Islet precursor cell (in vitro differentiated cells): ENCODE measurements at regions not wholly inside any gene's neighbourhood (a gene's known extent, or its start where the extent isn't known, plus 50 kb on each side); places are given as distances from the start of the nearest gene placed in this dataset.

Source experiments
- DNase-seq: peaks from one replicate; pipeline ENCODE4 v3.0.0-alpha.2; 2018

DNA sequence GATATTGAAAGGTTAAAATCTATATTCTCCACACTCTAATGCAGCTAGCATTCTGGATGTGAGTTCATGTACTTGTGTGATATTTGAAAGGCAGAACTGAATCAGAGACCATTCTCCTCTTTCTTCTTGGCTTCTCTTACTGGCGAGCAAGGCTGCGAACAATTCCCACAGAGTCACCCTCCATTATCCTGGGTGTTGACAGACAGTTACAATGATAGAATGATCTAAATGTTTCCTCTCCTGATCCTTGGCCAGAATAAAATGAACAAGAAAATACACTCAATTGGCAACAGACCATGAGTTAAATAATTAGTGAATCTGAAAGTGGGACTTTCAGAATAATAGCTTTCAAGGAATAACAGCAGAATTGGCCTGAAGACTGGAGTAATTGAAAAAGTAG, 342.8 kb downstream of the RAPGEF2 start:
- DNase-seq = no peak

DNA sequence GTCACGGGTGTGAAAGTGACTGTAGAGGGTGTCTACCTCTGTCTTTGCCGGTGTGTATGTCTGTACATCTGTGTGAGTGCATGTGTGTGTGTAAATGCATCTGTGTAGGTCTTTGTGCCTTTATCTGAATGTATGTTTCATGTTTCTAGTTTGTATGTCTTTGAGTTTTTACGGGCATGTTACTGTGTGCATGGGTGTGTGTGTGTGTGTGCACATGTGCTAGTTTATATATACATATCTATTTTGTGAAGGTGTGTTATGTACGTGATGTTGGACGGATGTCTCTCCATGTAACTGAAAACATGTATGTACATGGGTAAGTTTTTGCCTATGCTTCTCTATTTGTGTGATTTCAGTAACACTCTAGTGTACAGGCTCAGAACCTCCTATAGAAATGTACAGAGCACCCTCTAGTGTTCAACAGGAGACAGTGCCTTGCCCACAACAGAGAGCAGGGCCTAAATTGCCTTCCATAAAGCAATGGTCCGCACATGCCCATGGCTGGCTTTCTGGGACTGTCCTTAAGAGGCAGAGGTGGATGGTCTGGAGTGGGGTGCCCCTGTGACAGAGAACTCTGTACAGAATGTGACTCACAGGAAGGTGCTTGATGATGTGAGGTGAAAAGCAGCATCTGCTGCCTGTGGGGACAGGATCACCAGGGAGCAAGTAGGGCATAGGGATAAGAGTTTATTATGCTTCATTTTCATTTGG, 343.5 kb downstream of the RAPGEF2 start:
- DNase-seq = peak; percentile 81

DNA sequence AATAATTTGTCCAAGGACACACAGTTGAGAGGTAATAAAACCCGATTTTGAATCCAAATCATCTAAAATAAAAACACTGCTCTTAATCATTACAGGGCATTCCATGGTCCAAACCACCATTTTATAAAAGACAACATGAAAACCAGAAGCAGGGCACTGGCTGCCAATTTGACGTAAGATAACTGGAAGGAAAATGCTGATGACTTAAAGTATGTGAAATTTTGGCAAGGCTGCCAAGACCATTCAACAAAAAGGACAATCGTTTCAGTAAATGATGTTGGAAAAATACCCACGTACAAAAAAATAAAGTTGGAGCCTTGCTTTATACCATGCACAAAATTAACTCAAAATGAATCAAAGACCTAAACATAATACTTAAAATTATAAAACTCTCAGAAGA, 344.4 kb downstream of the RAPGEF2 start:
- no peak for DNase-seq

DNA sequence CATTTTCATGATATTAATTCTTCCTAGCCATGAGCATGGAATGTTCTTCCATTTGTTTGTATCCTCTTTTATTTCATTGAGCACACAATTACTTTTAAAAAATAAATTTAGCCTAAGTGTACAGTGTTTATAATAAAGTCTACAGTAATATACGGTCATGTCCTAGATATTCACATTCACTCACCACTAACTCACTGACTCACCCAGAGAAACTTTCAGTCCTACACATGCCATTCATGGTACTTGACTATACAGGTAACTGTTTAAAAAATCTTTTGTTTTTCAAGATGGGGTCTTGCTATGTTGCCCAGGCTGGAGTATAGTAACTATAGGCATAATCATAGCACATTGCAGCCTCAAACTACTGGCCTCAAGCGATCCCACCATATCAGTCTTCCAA, 348.1 kb downstream of the RAPGEF2 start:
- DNase-seq = no peak

DNA sequence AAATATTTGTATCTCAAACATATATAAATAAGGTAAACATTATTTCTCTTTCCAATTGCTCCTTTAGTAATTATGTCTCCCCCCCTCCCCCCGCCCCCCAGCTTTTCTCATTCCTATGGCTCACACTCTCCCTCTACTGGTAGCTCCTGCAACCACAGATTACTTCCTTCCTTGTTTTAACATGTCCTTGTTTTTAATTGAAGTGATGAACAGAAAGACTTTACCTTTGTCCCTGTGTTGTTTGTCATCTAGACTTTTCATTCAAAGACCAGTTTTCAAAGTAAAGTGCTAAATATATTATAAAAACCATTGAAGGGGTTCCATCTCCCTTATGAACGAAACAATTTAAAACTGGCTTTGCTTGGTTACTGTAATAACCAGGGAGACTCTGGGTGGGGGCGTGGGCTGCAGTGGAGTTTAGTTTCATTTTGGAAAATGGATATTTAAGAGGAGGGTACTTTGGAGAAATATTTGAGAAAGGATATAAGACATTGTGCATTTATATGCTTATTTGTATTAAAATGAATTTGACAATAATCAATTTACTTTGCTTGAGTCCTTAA, 352.9 kb downstream of the RAPGEF2 start:
- no peak for DNase-seq

DNA sequence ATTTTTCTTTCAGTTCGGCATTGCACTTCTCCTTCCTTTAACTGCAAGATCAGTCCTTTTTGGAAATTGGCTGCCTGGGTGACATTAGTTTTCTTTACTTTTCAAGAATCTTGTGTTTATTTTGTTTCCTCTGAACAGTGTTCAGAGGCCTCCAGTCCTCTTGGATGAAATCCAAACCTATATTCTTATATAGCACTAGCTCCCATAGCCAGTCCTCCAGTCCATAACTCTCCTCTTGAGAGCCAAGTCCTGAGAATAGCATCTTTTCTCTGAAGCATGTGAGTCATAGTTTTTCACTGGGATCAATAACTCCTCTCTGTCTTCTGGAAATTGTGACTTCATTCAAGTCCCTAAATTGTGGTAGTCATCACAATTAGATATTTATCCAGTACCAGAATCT, 357.5 kb downstream of the RAPGEF2 start:
- DNase-seq = no peak

DNA sequence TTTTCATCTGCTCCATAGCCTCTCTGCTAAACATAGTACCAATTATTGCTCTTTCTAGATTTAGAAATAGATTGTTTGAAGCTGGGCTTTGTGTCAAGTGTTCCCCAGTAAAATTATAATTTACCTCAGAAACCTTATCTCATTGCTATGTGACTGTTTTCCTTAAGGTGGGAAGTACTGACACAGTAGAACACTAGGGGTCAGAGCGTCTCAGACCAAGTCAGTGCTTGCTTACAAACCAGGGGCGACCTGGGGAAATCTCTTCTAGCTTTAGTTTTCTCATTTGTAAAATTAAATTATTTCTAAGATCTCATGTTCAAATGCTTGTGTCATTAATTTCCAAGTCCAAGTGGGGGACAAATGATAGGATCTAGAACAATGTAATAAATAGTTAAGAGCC, 360.4 kb downstream of the RAPGEF2 start:
- no peak for DNase-seq

DNA sequence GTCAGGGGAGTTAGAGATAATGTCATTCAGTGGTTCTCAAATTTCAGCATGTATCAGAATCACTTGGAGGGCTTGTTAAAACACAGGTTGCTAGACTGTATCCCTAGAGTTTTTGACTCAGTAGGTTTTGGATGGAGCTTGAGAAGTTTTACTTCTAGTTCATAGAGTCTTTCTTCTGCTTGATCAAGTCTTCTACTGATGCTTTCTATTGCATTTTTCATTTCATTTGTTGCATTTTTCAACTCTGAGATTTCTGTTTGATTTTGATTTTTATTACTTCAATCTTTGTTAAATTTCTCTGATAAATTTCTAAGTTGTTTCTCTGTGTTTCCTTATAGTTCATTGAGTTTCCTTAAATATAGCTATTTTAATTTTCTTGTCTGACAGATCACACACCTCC, 361.4 kb downstream of the RAPGEF2 start:
- no peak for DNase-seq

DNA sequence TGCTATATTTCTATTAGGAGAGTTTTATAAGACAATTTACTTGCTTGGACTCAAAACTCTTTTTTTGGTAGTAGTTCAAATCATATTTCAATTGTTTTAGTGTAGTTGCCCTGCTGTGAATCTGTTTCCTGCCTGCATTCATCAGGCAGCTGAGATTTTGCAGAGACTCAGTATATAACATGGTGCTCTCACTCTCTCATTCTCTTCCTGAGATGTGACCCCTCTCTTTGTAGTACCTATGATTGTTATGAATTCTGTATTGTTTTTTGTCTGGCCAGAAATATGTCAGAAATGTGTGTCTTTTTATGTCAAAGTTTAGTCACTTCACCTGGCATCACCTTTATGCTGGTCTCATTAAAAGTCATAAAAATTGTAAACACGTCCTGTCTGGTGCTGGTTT, 374.0 kb downstream of the RAPGEF2 start:
- no peak for DNase-seq

DNA sequence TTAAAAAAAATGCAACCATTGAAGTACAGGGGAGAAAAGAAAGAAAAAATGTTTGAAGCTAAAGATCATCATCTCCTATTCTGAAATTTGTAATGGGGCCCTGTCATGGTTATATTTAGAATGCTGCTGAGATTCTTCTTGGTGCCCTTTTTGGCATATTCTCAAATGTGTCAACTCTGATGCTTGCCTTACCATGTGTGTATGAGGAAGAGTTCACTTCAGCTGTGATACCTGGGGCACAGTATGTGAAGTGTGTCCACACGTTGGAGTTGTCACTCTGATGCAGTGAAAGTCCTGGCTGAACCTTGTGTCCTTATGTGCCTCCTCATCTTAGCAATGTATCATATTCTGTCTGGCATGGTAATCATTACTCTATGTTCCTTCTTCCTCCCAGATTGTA, 377.9 kb downstream of the RAPGEF2 start:
- DNase-seq = no peak

DNA sequence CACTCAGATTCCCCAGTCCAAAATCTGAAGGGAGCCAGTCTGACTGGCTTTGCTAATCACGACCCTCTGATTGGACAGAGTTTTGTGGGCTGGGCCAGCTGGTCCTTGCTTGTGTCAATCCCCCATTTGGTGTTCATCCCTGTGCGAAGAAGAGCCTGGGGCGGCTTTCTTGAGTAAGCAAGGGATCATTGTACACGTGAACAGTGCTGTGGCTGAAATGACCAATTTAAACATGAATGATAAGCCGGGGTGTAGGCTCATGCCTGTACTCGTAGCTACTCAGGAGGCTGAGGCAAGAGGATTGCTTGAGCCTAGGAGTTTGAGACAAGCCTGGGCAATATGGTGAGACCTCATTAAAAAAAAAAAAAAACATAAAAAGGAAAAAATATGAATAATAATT, 379.1 kb downstream of the RAPGEF2 start:
- DNase-seq = no peak

DNA sequence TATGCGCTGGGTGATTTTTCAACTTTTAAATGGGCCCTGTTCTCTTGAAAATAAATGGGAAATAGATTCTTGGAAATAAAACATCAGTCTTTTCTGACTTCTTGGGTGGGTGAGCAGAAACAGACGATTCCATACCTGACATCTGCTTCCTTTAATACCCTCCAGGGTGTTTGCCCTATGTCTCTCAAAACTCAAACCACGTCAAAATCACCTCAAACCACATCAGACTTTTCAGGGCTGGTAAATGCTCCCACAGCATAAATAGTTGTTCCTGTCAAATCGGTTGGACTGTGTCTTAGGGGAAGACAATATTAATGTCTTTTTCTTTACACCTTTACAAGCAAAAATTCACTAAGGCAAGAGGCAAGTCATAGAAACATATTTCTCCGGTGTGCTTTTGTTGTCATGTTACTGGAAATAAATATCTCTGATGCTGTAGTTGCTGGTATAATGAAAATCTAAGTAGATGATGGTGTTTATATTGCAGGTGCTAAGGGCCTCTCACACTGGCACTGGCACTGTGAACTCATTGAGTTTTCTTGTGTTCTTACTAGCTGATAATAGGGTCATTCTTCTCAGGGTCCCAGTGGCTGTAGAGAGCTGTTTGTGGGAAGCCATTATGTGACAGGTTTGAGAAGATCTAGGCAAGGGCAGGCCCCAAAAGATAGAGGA, 380.4 kb downstream of the RAPGEF2 start:
- no peak for DNase-seq

DNA sequence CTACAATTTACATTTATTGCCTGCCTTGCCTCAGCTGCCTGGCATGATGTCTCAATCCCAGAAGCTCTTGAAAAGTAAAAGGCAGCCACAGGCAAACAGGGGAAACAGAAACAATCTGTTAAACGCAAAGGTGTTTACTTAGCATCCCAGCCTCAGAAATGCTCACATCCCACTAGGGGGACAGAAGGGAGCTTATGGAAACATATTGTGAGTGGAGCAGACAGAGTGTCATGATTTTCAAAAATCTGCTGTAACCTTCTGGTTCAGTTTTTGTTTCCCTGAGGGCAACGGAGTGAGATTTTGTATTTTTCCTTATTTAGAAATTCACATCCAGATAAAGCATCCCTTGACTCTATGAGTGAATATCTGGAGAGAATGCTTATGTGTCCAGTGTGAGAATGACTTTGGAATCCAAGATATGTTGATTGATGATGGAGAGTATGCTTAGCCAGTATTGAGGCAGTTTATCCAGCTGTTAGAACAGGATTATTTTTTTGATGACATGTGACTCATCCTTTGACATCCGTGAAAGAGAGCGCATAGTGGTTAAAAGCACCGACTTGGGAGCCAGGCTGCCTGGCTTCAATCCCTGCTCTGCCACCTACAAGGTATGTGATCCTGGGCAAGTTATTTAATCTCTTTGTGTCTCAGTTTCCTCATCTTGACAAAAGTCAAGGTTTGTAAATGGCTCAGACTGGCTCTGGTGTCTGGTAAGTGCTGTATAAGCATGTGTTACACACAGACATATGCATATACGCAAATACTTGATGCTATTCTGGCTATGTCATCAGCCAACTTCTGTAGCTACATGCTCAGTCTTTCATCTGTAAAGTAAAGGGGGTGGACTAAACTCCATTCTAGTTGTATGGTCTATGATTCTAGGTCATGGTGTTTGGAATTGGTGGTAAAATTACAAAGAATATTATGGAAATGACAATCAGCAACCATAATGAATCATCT, 381.2 kb downstream of the RAPGEF2 start:
- DNase-seq = no peak

DNA sequence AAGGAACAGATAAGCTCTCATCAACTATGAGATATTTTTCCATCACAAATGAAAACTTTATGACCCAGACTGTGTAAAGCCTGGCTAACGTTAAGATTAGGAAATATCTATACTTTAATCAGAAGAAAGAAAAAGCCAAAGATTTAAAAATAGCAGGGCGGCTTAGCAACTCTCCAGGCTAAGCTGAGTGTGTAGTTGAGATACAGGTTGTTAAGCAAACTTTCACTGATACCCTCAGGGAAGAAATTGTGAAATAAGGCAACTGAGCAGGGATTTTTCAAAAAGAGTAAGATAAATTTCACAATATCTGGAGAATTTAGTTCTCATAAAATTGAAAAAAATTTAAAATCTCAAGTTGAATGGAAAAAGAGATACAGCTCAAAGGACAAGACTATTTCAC, 382.0 kb downstream of the RAPGEF2 start:
- no peak for DNase-seq

DNA sequence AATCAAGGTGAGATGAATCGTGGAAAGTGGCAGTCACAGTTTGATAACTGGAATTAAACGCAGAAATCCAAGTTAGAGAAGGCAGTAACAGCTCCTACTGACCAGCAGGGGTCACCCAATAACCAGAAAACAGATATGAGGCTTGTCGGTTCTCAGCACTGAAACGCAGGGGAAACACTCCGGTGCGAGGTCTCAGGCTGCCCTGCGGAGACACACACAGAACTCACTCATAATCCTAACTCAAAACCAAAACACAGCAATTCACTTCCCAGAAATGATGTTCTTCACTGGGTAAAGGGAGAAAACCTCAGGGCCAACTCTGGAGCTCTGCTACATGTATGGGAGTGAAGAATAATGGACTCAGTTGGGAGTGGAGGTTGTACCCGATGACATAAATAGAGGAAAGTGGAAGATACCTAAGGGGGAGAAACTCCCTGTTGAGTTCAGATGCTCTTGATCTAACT, 384.4 kb downstream of the RAPGEF2 start:
- peak; percentile 79 for DNase-seq

DNA sequence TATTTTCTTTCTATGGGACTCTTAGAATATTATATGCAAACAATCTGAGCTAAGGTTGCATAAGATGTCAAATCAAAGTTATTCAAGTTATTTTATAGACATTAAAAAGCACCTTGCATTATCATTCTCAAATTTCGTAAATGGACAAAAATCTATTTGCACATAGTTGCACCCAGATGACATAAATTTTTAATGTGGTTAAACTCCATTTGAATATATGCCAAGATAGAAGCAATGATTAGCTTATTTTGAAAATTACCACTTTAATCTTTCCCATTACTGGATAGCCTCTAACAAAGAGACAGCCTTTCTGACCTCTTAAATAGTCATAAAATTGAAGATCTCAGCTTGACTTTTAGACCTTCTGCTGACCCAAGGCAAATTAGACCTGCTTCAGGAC, 386.8 kb downstream of the RAPGEF2 start:
- no peak for DNase-seq

DNA sequence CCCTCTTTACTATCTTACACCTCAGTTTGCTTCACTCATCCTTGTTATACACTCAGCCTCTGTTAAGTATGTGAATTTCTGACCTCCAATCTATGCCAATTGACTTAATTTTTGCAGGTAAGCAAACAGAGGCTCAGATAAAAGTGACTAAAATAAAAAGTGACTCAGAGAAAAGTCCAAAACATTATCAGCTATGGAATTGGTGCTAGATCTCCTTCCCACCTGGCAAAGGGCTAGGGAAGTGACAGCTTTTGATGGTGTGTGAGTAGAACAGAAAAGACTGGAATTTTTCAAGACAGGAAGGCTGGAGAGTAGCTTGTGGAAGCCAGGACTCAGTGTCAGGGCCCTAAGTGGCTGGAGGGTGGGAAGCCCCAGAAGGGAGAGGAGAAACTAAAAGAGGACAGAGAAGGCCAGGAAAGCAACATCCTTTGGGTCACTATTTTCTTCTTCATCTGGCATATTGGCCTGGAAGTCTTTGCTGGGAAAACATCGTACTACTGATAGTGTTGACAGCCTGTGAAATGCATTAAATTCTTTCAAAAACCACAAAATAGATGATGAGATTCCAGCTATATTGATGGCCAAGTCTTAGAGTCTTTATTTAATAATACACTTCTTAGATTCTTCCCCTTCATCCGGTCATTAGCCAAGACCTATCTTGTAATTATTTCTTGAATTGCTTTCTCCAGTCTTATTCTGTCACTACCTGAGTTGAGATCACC, 392.8 kb downstream of the RAPGEF2 start:
- no peak for DNase-seq

DNA sequence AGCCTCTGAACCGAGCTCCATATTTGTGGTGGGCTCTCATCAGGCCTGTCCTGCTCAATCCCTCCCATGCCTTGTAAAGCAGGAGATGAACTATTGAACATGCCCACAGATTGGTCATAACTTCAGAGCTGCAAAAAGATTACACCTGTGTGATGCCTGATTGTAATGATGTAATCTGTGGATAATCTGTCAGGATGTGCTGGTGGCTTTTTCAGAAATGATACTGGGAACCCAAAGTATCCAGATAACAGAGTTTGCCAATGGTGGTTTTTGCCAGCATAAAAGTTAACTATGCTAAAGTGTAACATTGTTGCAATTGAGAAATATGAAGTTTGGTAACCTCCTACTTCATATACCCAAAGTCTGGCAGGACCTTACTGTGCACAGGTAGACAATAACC, 393.4 kb downstream of the RAPGEF2 start:
- DNase-seq = no peak

DNA sequence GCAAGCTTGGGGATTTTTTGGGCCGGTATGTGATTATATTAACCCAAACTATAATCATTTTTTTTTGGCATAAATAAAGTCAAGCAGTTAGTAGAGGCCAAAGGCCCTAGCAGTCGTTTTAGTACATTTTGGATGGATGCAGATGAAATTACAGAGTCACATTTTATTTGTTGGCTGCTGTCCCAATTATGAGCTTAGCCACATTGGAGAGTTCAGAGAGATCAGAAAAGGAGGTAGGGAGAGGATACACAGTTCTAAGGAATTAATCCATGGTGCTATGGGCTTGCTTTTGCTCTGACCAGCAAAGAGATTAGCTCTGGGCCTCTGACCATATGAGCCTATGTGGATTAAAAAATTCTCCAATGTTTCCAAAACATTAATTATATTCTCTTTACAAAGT, 395.1 kb downstream of the RAPGEF2 start:
- DNase-seq = no peak

DNA sequence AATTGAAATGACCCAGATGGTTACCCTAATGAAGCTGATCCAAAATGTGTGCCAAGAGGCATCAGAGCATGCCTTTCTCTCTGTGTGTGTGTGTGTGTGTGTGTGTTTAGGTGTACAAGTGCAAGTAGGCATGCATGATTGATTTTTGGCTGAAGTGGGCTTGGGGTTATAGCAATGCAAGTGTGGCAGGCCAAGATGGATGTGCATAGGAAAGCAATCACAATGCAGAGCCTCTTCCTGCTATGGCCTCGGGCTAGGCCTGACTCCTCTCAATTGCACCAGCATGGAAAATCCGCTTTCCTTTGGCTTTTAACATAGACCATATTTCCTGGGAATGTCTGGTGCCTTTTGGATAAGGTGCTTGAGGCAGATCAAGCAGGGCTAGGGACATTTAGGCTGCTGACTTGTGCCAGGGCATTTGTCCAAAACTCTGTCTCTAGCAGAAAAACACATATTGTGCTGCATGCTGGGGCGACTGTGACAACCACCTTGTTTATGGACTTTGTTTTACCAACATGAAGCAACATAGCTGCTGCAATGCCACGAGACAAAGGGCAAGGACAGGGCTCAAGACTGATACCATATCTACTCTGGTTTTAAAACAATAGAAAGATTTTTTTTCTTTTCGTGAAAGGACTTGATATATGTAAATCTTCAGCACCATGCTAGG, 395.7 kb downstream of the RAPGEF2 start:
- peak; percentile 53 for DNase-seq

DNA sequence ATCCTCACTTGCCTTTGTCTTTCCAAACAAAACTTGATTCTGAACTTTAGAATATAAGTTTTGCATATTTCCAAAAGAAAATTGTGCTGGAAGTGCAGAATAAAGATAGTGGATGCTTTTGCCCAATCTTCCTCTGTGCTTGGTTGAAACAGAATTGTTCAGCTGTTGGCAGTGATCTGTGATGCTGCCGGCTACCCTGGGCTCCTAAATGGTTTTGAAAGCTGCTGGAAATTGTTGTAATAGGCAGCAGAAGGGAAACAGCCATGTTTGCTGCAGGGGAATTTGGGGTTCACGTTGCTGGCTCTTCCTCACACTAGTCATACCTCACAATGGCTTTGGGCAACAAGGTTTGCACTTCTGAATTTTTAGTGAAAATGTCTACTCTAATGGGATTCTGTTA, 398.0 kb downstream of the RAPGEF2 start:
- no peak for DNase-seq
